ENCODE measurements at regions not wholly inside any gene's neighbourhood (a gene's known extent, or its start where the extent isn't known, plus 50 kb on each side); places are given as distances from the start of the nearest gene placed in this dataset.

DNA sequence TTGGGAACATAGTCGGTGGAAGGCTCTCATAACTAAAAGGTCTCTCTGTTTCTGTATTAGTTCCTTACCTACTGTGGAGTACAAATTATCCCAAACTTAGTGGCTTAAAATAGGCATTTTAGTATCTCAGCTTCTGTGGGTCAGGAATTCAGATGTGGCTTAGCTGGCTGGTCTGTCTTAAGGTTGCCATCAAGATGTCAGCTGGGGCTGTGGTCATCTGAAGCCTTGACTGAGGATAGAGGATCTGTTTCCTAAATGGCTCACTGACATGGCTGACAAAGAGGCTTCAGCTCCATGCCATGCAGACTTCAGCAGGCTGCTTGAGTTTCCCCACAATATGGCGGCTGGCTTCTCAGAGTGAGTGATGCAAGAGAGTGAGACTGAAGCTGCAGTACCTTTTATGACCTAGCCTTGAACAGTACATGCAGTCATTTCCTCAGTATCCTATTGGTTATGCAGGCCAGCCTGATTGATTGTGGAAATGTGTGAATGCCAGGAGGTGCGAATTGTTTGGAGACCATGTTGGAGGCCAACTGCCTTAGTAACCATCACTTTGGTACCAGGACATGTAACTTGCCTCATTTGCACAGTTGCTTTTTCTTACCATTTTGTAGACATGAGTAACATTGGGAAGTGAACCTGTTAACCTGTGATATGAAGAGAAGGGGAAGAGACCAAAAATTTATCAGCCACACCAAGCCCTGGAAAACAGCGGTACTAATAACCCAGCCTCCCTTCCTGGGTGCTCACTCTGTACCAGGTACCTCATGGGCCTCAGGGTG, 152.8 kb upstream of the IER5L start:
- DNase-seq (ENCODE audit: low spot score): no peak

DNA sequence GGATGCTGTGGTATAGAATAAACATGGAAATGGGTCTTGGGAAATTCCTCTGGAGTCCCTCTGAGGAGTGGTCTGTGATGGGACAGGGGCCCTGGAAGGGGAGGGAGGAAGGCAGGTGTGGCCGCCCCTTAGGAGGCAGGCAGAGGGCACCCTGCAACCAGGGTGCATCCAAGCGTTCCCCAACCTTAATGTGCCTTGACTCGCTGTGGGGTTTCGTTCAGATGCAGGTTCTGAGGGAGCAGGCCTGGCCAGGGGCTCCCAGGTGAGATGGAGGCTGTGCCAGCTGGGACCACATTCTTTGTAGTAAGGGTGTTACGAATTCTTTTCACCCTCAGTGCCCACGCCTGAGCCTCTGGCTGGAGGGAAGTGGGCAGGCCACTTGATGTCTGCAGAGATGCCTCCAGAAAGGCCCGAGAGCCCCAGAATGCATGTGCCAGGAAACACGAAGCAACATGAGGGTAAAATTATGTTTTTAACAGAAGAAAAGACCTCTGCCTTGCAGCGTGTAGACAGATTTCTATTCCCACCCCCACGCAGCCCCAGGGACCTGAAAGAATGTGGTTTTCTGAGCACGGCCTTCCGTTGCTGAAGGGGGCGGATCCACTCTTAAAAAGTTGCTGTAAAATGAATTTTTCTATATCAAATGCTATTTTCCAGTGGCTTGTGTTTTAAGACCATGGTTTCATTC, 150.4 kb upstream of the IER5L start:
- DNase-seq (ENCODE audit: low spot score): peak; percentile 22

DNA sequence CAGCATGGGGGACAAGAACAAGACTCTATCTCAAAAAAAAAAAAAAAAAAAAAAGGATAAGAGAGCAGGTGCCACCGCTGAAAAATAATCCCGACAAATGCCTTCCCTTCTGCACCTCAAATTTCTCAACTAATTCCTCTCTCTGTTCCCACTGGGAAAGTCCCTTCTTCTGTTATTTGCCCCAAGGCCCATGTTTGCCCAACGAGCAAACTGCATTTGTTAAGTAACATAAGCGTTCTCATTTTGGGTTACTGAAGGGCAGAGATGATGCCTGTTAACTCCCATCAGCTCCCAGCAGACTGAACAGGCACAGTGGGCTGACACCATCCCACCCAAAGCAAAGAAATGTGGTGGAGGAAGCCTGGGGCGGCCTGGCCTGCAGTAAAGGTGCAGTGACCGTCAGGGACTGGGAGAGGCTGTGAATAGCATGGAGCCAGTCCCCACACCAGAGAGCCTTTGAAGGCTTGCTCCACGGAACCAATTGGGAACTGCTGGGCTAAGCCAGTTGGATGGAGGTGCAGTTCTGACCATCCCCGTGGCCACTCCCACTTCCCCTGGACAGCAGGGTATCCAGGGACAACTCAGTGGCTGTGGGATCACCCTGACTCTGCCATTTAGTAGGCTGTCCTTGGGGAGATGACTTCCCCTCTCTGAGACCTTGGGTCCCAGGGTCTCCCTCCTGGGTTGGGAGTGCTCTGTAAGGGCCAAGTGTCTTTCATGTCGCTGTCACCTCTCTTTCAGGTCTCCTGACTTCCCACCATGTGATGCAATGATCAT, 149.7 kb upstream of the IER5L start:
- no peak for DNase-seq (ENCODE audit: low spot score)

DNA sequence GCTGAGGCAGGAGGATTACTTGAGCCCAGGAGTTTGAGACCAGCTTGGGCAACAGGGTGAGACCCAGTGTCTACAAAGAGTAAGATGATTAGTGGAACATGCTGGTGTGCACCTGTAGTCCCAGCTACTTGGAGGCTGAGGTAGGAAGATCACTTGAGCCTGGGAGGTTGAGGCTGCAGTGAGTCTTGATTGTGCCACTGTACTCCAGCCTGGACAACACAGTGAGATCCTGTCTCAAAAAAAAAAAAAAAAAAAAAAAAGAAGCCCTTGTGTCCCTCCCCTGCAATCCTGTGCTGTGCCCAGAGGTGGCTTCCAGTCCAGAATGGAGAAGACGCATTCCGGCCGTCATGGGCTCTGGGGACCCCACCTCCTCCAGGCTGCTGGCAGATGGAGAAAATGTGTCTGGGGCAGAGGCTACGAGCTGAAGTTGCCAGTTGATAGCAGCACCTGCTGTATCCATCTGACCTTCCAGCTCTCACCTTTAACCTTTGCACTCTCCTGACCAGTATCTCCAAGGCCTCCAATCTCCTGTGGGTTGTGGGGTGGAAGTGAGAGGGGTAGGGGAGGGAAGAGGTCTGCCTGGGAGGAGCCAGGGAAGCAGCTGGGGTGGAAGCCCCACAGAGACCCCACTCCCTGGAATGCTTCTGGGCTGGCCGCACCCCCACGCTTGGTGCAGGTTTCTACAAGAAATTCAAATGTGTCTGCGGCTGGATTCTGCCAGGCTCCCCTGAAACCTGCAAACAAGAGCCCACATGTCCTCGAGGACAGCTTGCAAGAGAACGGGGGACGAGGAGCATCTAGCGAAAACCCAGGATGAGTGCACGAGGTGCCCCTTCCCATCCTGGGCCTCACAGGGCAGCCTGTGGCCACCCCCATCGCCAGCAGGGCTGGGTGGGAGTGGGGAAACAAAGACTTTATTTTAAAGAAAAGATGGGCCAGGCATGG, 148.3 kb upstream of the IER5L start:
- no peak for DNase-seq (ENCODE audit: low spot score)

DNA sequence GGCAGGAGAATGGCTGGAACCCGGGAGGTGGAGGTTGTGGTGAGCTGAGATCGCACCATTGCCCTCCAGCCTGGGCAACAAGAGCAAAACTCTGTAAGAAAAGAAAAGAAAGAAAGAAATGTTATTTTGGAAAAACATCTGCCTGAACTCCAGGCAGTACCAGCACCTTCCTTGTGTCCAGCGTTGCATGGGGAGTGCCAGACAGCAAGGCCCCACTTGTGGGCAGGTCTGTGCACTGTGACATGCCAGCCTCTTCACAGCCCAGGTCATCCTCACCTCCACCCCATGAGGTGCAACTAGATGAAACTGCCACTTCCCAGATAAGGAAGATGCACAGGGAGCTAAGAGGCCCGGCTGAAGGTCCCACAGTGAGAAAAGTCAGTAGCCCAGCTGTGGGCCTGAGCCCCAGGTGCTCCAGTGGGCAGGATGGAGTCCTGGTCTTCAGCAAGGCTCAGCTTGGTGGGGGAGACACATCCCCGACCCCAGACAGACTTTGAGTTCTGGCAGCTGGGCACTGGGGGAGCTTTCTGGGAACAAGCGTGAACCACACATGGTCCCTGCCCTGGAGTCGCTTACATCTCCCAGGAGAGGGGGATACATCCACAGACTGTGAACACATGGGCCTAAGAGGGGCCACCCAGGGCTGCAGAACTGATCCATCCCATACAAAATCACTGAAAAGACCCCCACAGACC, 146.9 kb upstream of the IER5L start:
- DNase-seq (ENCODE audit: low spot score): no peak

DNA sequence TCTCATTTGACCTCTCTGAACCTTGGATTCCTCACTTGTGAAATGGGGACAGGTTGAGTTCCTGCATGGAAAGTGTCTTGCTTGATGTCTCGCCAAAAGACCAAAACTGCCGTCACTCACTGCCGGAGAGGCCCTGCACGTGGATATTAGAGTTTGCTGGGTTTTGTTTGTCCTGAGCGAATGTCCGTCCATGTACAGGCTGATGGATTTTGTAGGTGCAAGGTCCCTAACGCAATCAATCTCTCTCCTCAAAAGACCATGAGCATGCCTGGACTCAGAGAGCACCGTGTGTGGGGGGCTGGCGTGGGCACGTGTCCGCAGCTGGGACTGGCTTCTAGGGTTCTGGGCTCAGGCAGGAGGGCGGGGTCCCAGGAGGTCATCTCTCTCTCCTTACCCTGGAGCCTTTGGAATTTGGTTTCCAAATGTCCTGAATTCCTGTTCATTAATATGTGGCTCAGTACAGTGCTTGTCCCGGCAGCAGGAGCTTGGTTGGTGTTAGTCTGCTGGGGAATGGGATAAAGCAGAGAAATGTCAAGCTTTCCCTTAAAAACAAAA, 146.0 kb upstream of the IER5L start:
- no peak for DNase-seq (ENCODE audit: low spot score)

DNA sequence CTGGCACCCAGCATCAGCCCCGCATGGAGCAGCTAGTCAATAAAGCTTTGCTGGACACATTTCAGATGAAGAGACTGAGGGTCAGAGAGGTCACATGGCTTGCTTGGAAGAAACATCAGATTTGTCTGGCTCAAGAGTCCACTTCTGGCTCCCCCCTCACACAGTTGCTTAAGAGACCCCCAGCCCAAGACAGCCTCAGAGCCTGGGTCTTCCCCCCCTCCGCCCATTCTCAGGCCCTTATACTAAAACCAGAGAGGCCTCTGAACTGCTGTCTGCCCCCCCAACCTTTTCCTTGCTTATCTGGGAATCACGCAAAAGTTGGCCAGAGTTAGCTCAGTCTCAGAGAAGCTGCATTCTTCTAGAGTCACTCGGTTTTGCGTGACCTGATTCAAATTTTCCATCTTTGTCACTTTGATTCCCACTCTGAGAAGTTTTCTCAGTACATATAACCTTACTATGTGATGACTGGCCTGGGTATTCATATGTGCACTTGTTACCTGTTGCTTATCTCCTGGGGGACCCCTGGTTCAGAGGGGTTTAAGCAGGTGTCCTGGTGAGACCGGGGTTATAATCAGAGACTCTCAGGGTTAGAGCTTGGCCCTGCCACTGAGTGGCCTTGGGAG, 145.4 kb upstream of the IER5L start:
- no peak for DNase-seq (ENCODE audit: low spot score)

DNA sequence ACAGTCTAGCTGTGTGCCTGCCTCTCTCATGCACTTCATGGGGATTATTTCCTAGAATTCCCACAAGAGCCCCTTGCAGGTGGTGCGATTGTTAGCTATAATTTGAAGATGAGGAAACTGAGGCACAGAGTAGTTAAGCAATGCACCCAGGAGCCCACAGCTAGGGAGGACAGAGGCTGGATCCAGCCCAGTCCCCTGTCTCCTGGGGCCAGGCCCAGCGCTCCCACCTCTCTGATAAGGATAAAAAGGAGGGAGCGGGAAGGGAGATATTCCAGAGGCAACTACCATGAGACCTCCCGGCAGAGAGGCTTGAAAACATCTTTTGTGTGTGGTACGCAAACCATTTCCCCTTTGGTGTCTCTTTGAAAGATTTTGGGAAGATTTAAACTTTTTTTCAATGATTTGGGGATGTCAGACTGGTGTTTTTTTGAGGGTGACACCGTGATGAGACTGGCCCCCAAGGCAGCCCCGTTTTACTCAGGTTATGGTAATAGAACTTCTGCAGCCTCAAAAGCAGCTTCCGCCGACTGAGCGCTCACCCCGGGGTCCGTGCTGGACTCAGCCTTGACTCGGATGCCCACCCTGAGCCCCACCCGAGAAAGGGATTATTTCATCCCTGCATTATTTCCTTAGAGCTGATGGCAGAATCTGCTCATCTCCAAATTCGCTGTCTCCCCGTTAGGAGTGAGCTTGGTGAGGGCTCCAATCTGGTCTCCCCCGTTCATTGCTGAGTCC, 144.7 kb upstream of the IER5L start:
- no peak for DNase-seq (ENCODE audit: low spot score)

DNA sequence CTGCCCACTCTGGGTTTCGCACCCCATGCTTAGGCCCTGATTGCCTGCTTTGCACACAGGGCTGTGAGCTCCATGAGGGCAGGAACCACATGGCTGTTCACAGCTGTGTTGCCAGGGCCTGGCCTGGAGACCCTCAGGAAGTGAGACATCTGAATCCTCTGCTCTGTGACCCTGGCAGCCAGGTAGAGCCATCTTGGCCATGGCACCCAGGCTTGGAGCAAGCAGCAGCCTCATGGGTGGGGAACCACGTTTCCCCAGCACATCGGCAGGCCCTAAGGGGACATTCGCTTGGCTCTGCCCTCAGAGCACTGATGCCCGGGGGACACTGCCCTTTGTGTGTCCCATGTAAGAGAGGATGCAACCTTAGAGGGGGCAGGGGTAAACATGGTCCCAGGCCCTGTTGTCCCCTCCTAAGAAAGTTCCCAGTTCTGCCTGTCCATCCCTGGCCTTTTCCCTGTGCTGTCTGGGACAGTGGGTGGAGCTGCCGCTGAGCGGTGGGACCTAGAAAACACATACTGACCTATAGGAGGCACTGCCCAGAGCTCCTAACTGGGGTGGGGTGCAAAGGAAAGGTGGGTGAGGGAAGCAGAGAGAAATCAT, 144.1 kb upstream of the IER5L start:
- DNase-seq (ENCODE audit: low spot score): no peak

DNA sequence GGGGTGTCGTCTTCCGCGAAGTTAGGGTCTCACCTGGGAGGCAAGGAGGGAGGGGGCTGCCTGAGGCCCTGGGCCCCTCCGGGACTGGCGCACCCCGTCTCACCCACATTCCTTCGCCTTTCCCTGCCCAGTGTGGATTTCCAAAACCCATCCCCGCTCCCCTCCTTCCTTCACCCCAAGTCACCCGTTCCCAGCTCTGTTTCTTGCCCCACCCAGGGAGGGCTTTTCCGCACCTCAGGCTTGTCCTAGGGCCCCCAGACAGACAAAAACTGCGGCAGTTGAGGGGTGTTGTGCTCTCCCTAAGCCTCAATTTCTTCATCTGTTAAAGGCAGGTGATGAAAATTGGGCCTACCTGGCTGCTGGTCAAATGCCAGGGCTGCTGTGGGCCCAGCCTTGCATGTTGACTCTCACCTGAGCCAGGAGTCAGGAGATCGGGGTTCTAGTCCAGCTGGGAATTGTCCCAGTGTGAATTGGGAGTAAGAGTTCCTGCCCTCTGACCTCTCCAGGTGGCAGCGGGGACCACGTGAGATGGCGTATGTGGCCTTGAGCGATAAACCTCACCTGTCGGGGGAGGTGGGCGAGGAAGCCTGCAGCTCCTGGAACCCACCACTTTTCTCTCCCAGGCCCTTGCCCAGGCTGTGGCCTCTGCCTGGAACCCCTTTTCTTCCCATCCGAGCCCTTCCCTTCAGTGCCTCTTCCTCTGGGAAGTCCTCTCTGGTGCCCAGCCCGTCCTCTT, 143.4 kb upstream of the IER5L start:
- DNase-seq (ENCODE audit: low spot score): no peak

DNA sequence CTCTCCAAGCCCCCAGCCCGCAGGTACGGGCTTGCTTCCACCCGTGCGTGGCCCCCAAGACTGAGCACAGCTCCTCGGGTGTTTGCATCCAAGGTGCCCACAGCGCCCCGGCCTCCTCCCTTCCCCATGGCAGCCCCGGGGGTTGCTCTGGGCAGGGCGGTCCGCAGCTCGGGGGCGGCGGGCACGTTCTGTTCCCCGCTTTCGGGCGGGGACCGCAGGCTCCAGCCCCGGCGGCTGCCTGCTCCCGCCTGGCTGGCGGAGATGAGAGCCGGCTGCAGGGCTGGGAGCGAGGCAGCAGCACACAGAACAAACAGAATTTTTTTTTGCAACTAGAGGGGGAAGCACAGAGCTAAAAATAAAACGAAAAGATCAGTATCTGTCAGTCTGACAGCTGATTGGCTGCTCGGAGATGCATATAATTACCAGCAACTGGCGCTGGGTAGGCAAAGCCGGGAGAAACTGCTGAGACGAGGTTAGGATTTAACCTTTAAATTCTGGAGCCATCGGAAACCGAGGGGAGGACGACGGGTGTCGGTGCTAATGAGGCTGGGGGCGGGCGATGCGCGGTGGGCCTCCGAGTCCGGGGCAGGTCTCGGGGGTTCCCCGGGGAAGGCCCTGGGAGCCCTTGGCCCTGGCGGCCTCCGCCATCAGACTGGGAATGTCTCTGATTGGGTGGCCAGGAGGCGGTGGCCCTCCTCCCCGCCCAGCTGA, 142.7 kb upstream of the IER5L start:
- peak; percentile 64 for DNase-seq (ENCODE audit: low spot score)

DNA sequence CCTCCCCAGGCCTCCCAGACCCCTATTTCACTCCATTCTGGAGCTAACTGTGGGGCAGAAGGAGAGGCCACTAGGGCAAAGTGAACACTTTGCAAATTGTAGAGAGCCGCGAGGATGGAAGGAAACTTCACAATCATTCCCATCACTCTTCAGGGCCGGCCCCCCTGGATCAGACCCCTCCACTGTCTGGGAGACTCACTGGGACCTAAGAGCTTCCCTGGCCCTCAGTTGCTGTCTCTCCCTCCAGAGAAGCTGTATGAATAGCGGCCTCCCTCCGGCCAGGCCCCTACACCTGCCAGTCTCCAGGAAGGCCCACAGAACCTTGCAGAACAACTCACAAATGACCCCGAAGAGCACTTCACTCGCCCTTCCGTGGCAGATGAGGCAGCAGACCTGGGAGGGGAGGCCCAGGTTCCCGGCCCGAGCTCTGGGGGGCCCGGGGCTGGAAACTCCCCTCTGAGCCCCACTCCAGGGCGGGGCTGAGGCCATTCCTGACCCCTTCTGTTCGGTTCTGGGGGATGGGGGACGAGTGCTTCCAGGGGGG, 141.9 kb upstream of the IER5L start:
- no peak for DNase-seq (ENCODE audit: low spot score)

DNA sequence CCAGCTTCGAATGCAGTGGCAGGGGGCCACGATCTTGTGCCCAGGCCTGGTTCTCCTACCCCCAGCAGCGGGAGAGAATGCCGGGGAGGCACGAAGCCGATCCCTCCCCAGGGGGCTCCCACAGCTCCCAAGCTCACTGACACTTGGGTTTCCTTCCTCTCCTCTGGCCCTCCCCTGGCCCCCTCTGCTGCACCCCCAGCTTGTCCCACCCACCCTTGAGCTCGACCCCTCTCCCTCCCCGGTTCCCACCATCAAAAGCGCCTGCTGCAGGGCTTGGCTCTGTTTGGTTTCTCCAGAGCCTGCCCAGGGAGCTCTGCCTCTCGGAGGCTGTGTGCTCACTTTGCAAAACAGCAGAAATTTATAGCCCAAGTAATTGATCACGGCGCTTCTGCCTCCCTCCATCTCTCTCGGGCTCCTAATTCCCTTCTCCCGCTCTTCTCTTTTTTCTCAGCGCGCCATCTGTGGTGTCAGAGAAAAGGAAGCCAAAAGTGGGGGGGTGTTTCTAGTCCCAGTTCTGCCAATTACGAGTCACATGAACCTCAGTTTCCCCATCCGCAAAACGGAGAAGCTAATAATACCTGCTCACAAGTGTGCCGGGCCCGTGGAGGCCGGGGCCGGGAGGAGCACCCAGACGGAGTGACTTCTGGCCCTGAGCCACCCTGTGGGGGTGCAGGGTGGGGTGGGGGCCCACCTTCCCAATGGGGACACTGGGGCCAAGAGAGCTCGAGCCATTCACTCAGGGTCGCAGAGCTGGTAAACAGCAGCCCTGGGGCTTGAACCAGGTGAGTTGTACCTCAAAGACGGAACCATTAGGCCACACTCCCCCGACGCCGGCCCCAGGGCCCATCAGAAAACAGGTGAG, 141.2 kb upstream of the IER5L start:
- no peak for DNase-seq (ENCODE audit: low spot score)

DNA sequence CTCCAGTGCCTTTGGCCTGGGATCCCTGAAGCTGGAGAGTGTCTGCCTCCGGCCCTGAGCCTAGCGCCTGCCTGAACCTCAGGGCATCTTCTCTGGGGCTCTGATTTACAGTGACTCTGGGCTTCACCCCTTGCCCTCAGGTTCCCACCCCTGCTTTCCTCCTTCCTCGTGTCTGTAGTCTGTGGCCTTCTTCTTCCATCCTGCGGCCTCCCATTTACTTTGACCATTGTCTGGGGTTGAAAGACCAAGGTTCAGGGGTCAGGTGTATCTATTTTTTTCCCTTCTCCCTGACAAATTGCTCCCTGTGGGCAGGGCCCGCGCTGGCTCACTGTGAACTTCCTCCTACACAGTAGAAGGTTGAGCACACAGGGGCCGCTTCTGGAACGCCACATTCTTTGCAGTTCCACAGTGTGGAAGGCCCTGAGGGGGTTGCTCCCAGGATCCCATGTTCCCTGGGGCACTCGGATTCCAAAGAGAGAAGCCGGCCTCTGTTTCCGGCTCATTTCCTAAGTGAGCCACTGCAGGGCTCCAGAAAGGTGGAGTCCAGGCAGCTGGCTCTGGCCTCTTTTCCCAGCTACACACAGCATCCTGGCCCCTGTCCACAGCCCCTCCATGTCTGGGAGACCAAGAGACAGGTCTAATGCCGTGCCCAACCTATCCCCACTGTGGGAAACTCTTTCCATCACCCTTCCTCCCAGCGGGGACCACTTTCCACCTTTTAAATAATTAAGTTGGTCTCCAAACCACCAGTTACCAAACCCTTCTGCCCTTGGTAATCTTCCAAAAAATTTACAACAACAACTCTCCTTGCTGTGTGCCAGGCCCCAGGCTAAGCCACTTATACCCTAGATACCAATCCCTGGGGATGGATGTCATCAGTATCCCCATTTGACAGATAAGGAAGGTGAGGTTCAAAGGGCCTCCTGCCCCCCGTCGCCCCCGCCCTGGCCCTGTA, 140.3 kb upstream of the IER5L start:
- no peak for DNase-seq (ENCODE audit: low spot score)
